VCaP (cell line): ENCODE measurements at regions not wholly inside any gene's neighbourhood (a gene's known extent, or its start where the extent isn't known, plus 50 kb on each side); places are given as distances from the start of the nearest gene placed in this dataset.
A peak's percentile ranks its signal among the peaks of the same experiment; 100 is the strongest.
"Not testable (repeated sequence)": the region's sequence is repeated elsewhere in the genome, so short reads cannot be mapped to it uniquely, and the experiment has no call there.

Experiments
- H3K27ac ChIP-seq: fragments of 450-650 bp; 2 replicates; pipeline ENCODE4 v1.5.1; 2017
- TF ChIP-seq, protein P1 (sequence below): fragments of 450-650 bp; conservative IDR thresholded peaks from 2 replicates; pipeline ENCODE4 v1.5.1; 2017; ENCODE audit warnings: mild to moderate bottlenecking, moderate library complexity

DNA sequence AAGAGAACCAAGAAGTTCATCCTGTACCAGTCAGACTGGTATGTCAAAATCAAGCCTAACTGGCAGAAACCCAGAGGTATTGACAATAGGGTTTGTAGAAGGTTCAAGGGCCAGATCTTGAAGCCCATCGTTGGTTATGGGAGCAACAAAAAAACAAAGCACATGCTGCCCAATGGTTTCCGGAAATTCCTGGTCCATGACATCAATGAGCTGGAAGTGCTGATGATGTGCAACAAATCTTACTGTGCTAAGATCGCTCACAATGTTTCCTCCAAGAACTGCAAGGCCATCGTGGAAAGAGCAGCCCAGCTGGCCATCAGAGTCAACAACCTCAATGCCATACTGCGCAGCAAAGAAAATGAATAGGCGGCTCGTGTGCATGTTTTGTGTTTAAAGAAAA is 172.7 kb upstream of the MED14 start:
- no peak overlapping the region for H3K27ac ChIP-seq
- TF ChIP-seq, protein P1, sequence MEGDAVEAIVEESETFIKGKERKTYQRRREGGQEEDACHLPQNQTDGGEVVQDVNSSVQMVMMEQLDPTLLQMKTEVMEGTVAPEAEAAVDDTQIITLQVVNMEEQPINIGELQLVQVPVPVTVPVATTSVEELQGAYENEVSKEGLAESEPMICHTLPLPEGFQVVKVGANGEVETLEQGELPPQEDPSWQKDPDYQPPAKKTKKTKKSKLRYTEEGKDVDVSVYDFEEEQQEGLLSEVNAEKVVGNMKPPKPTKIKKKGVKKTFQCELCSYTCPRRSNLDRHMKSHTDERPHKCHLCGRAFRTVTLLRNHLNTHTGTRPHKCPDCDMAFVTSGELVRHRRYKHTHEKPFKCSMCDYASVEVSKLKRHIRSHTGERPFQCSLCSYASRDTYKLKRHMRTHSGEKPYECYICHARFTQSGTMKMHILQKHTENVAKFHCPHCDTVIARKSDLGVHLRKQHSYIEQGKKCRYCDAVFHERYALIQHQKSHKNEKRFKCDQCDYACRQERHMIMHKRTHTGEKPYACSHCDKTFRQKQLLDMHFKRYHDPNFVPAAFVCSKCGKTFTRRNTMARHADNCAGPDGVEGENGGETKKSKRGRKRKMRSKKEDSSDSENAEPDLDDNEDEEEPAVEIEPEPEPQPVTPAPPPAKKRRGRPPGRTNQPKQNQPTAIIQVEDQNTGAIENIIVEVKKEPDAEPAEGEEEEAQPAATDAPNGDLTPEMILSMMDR, result no peak

DNA sequence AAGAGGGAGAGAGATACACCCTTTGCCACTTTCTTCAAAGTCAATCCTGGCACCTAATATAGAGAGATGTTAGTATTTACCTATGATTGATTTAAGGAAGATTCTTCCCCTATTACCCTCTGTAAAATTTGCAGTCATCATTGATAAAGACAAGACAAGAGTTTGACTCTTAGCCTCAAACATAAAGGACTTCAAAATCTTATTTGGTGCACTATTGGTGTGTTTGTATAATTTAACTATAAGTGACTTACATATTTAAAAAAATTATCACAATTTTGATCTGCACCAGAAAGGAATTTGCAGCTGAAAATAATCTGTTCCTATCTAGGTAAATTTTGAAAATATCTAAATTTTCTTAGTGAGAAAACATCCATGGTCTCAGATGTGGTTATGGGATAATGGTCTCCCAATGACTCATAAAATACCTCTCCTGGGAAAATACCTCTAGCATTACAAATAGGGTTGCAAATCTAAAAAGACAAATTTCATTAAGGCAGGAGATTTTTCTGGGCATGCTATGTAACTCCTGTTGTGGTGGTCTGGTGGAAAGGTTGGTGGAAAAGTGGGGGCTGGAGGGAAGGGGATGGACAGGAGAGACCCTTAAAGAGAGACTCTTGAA is 173.6 kb upstream of the MED14 start:
- TF ChIP-seq, protein P1, result no peak
- H3K27ac ChIP-seq, result no peak overlapping the region

DNA sequence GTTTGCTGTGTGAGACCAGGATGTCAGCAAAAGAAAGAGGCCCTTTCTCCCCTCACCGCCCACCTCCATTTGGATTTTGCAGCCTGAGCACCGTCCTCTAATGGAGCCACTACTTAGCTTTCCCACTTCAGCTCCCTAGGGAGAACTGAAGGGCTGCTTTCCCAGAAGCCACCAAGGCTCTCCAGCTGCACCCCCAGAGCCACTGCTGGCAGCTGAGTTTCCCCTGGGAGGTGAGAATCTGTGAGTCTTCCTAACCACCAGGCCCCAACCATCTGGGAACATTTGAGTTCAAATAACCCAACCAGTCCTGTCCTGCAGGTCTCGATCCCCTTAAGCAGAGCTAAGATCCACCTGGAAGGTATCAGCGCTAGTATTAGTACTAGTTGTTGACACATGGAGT is 173.1 kb upstream of the USP9X start:
- H3K27ac ChIP-seq, result no peak overlapping the region
- TF ChIP-seq, protein P1, result no peak

DNA sequence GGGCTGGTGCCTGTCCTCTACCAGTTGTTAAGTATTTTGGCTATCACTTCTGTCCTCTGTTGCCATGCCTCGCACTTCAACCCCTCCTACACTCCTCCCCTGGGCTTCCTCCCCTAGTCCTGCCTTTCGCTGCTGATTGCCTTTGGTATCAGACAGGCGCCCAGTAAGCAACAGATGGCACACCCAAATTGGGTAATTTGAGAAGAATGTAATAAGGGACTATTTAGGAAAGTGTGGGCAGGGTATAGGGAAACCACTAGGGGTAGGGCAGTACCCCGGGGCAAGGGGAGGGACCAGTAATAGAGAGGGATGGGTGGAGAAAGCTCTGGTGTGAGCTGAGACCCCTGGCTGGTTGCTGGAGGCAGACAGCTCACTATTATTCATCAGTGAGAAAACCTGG is 172.7 kb upstream of the USP9X start:
- H3K27ac ChIP-seq, result no peak overlapping the region
- TF ChIP-seq, protein P1, result no peak

DNA sequence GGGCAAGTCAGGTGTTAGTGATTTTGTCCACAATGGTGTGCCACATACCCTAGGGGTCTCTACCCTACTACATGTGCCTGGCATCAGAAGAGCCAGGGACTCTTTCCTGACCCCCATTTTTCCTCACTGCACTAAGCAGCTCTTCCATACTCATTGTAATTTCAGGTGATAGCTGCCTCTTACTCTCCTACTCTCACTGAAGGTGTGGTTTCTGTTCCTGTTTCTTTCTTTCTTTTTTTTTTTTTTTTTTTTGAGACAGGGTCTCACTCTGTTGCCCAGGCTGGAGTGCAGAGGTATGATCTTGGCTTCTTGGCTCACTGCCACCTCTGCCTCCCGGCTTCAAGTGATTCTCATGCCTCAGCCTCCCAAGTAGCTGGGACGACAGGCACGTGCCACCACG is 164.9 kb upstream of the USP9X start:
- TF ChIP-seq, protein P1, result no peak
- no peak overlapping the region for H3K27ac ChIP-seq

DNA sequence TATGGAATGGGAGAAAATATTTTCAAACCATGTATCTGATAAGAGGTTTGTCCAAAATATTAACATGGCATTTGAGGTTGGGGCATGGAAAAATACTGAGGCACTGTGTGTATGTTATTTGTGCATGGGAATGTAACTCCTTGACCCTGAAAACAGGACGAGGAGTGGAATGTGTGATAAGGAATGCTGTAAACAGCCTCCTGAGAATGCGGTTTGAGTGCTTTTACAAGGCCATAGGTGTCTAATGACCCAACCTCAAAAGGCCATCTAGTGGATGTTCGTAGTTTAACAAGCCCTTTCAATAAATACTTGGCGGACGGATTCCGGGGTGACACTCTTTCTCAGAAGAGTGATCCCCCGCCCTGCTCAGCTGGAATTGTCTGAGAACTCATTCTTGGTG is 162.9 kb upstream of the USP9X start:
- TF ChIP-seq, protein P1, result peak; percentile 69
- H3K27ac ChIP-seq, result no peak overlapping the region

DNA sequence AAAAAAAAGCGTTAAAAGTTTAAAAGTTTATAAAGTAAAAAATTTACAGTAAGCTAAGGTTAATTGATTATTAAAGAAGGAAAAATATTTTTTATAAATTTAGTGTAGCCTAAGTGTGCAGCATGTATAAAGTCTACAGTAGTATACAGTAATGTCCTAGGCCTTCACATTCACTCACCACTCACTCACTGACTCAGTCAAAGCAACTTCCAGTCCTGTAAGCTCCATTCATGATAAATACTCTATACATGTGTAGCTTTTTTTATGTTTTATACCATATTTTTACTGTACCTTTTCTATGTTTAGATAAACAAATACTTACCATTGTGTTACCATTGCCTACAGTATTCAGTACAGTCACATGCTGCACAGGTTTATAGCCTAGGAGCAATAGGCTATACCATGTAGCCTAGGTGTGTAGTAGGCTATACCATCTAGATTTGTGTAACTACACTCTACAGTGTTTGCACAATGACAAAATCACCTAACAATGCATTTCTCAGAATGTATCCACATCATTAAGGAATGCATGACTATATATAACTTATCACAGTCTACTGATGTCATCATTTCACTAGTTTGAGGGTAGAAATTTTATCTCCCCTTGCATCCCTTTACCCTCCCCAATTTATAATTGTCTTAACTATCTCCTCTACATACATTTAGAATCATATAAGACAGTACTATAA is 158.4 kb upstream of the USP9X start:
- H3K27ac ChIP-seq, result not testable (repeated sequence)

DNA sequence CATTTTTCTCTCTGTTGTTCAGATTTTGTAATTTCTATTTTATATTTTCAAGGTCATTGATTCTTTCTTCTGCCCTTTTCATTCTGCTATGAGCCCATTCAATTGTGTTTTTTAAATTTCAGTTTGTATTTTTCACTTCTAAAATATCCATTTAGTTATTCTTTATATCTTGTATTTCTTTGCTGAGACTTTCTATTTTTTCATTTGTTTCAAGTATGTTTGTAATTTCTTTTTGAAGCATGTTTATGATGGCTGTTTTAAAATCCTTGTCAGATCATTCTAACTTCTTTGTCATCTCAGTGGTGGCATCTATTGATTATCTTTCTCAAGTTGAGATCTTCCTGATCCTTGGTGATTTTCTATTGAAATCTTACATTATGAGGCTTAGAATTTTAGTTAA is 157.2 kb upstream of the USP9X start:
- TF ChIP-seq, protein P1, result no peak
- no peak overlapping the region for H3K27ac ChIP-seq
